ENCODE measurements at regions not wholly inside any gene's neighbourhood (a gene's known extent, or its start where the extent isn't known, plus 50 kb on each side); places are given as distances from the start of the nearest gene placed in this dataset.

GRCh38 chr5:7317751-7318150, 78.2 kb upstream of the ADCY2 start:
- Histone ChIP-seq H3K27ac (no peak overlapping the region), H3K36me3 (no peaks in the 10 kb centered on the region), H3K4me1 (no peaks in the 10 kb centered on the region), H3K9me3 (no peaks in the 10 kb centered on the region), H3K27me3 (no peaks in the 10 kb centered on the region), H3K4me3 (no peak overlapping the region)
- no peak for TF ChIP-seq CTCF (IDR thresholded peaks at IDR 0.05)
- DNase-seq (ENCODE audit: low spot score), result no peak

- Histone ChIP-seq H3K9me3 (no peaks in the 10 kb centered on the region), H3K27me3 (no peaks in the 10 kb centered on the region), H3K36me3 (no peaks in the 10 kb centered on the region), H3K4me1 (no peaks in the 10 kb centered on the region), H3K27ac (no peak overlapping the region), H3K4me3 (no peak overlapping the region)
- TF ChIP-seq CTCF (IDR thresholded peaks at IDR 0.05), result no peak
- DNase-seq (ENCODE audit: low spot score), result no peak
Observed at GRCh38 chr5:7320701-7321301, 75.1 kb upstream of the ADCY2 start.

- Histone ChIP-seq H3K4me1 (no peaks in the 10 kb centered on the region), H3K36me3 (no peaks in the 10 kb centered on the region), H3K27ac (no peak overlapping the region), H3K9me3 (no peaks in the 10 kb centered on the region), H3K27me3 (no peaks in the 10 kb centered on the region), H3K4me3 (no peak overlapping the region)
- TF ChIP-seq CTCF (IDR thresholded peaks at IDR 0.05), result no peak
- DNase-seq (ENCODE audit: low spot score), result no peak
Observed at GRCh38 chr5:7321724-7322123, 74.2 kb upstream of the ADCY2 start.

GRCh38 chr5:7324919-7325318, 71.0 kb upstream of the ADCY2 start:
- TF ChIP-seq CTCF (IDR thresholded peaks at IDR 0.05), result no peak
- Histone ChIP-seq H3K9me3 (no peaks in the 10 kb centered on the region), H3K36me3 (no peaks in the 10 kb centered on the region), H3K27me3 (no peaks in the 10 kb centered on the region), H3K4me1 (no peaks in the 10 kb centered on the region), H3K27ac (no peak overlapping the region), H3K4me3 (no peak overlapping the region)
- DNase-seq (ENCODE audit: low spot score), result no peak

- no peak overlapping the region for H3K27ac ChIP-seq
- no peaks in the 10 kb centered on the region for H3K4me1 ChIP-seq
- H3K9me3 ChIP-seq, result no peaks in the 10 kb centered on the region
- TF ChIP-seq CTCF (IDR thresholded peaks at IDR 0.05), result no peak
- H3K27me3 ChIP-seq, result no peaks in the 10 kb centered on the region
- no peaks in the 10 kb centered on the region for H3K36me3 ChIP-seq
- DNase-seq (ENCODE audit: low spot score), result no peak
- H3K4me3 ChIP-seq, result no peak overlapping the region
Observed at GRCh38 chr5:7325975-7326913, 69.7 kb upstream of the ADCY2 start.

Data from right atrium auricular region (tissue), 2 donors.